Stomach (tissue), 8 donors: ENCODE measurements at regions not wholly inside any gene's neighbourhood (a gene's known extent, or its start where the extent isn't known, plus 50 kb on each side); places are given as distances from the start of the nearest gene placed in this dataset.

ENCODE experiments used
- DNase-seq, 2 donors: peaks; one replicate each; pipeline versions ENCODE4 v3.0.0 to v3.0.0-alpha.2; 2013 to 2019
- H3K27ac ChIP-seq, 5 donors: fragments of 200-600 bp in 4 of 5; sonication (generic) in 4 of 5; one replicate each; pipeline ENCODE4 v1.5.1; 2013 to 2019; ENCODE audit warnings: mild to moderate bottlenecking in 1 of 5, moderate library complexity in 1 of 5
- H3K27me3 ChIP-seq, 3 donors: fragments of 200-600 bp; sonication (generic); one replicate each; pipeline ENCODE4 v1.5.1; 2017 to 2019; ENCODE audit warnings: mixed run types in 1 of 3
- H3K36me3 ChIP-seq, 4 donors: fragments of 200-600 bp; sonication (generic); 1 replicate in 3 of 4; 2 replicates in 1 of 4; pipeline ENCODE4 v1.5.1; 2016 to 2019
- H3K4me1 ChIP-seq, 4 donors: fragments of 200-600 bp; sonication (generic); one replicate each; pipeline ENCODE4 v1.5.1; 2016 to 2019
- H3K4me3 ChIP-seq, 4 donors: fragments of 200-600 bp; sonication (generic) in 3 of 4; one replicate each; pipeline ENCODE4 v1.5.1; 2016 to 2019; ENCODE audit warnings: mild to moderate bottlenecking in 1 of 4
- H3K9me3 ChIP-seq, 4 donors: fragments of 200-600 bp; sonication (generic); one replicate each; pipeline ENCODE4 v1.5.1; 2016 to 2019
- EP300 ChIP-seq: sonication (generic); formaldehyde crosslinking; IDR thresholded peaks from one replicate; pipeline ENCODE4 v1.6.1; 2017; ENCODE audit warnings: antibody characterized with exemption
- POLR2A ChIP-seq, 4 donors: fragments of 450-650 bp; IDR thresholded peaks; one replicate each; pipeline ENCODE4 v1.6.1; 2016; ENCODE audit warnings: antibody characterized with exemption in 4 of 4, control low read depth in 2 of 4, mild to moderate bottlenecking in 1 of 4, moderate library complexity in 1 of 4
- POLR2AphosphoS5 ChIP-seq, 3 donors: sonication (generic); formaldehyde crosslinking; IDR thresholded peaks; one replicate each; pipeline ENCODE4 v1.6.1; 2016; ENCODE audit warnings: antibody characterized with exemption in 3 of 3
- WGBS, 5 donors: extraction: QIAGEN DNeasy Blood & Tissue Kit in 3 of 5; methylation state at CpG; one replicate each; pipeline versions ENCODE4 v1.1.5 to v1.1.7; 2013 to 2018; 5-methylcytosine and 5-hydroxymethylcytosine counted together
- intact Hi-C: fragments of 100-400 bp; cut with DNase I; formaldehyde crosslinking; loops from one replicate; pipeline ENCODE4 v1.15.1; 2023; ENCODE audit warnings: low total_unique reads
- TF ChIP-seq, protein P1 (sequence below), 7 experiments: fragments of 450-650 bp in 4 of 7; fragments of 200-600 bp in 3 of 7; sonication (generic) in 3 of 7; IDR thresholded peaks; one replicate each; pipeline ENCODE4 v1.5.1; 2016 to 2019; ENCODE audit warnings: antibody characterized with exemption in 7 of 7, control low read depth in 2 of 7, mild to moderate bottlenecking in 1 of 7
- donor health status: healthy with polysubstance abuse.
- donor health status: Bipolar disorder and iron deficiency.
- donor health status: healthy.

DNA sequence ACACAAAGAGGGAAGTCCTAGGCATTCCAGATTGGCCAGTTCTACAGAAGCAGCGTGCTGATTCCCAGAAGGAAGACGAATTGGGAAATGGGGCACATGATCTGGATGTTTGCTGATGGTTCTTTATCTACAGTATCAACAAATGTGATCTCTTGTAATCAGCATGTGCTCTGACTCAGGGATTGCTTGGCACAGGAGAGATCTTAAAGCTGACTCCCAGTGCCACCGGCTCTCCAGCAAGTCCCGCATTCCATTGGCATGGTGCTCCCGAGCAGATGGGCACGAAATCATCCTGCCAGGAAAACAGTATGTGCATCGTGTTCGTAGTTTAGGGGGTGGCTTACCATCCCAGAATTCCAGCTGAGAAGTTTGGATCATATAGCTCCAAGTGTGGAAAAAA lies 259.9 kb upstream of the NR2F2 start:
- Histone ChIP-seq H3K4me3 (no peak overlapping the region), H3K27me3 (no peaks in the 10 kb centered on the region), H3K36me3 (no peaks in the 10 kb centered on the region), H3K27ac (peak overlapping the region in 1 of 5 donors; percentile 62), H3K4me1 (peaks cover 0 to 16% (median 14%) of the 10 kb centered on the region in 4 donors), H3K9me3 (no peaks in the 10 kb centered on the region)
- TF ChIP-seq, protein P1, sequence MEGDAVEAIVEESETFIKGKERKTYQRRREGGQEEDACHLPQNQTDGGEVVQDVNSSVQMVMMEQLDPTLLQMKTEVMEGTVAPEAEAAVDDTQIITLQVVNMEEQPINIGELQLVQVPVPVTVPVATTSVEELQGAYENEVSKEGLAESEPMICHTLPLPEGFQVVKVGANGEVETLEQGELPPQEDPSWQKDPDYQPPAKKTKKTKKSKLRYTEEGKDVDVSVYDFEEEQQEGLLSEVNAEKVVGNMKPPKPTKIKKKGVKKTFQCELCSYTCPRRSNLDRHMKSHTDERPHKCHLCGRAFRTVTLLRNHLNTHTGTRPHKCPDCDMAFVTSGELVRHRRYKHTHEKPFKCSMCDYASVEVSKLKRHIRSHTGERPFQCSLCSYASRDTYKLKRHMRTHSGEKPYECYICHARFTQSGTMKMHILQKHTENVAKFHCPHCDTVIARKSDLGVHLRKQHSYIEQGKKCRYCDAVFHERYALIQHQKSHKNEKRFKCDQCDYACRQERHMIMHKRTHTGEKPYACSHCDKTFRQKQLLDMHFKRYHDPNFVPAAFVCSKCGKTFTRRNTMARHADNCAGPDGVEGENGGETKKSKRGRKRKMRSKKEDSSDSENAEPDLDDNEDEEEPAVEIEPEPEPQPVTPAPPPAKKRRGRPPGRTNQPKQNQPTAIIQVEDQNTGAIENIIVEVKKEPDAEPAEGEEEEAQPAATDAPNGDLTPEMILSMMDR (IDR thresholded peaks at IDR 0.05) = no peak
- peak in 2 of 3 donors; percentile 58 to 70 for TF ChIP-seq POLR2AphosphoS5 (IDR thresholded peaks at IDR 0.05)
- TF ChIP-seq POLR2A (IDR thresholded peaks at IDR 0.05) = no peak
- intact Hi-C loops = no loop called here
- WGBS, 5 donors = 64 to 72% (median 67%) methylated on average over 8 of the region's 8 CpGs
- no peak for DNase-seq

DNA sequence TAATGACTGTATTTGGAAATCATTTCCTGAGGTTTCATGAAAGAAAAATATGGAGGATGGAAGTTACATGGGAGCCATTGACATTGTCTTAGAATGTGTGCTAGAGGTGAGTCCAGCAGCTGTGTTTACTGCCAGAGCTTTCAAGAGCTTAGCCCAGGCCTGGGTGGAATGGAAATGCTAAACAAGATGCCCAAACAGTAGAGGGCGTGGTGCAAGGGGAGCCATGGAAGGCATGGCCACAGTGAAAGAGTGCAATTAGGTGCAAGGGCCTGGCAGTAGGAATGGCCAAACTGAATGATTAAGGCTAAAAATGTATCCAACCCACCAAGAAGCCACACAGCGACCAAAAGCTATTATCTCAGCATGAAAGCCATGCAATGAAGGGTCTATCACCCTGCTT lies 257.7 kb upstream of the NR2F2 start:
- intact Hi-C loops = no loop called here
- Histone ChIP-seq H3K4me3 (no peak overlapping the region), H3K27me3 (no peaks in the 10 kb centered on the region), H3K27ac (no peak overlapping the region), H3K36me3 (no peaks in the 10 kb centered on the region), H3K4me1 (peaks cover 0 to 14% (median 6%) of the 10 kb centered on the region in 4 donors), H3K9me3 (no peaks in the 10 kb centered on the region)
- no peak for TF ChIP-seq EP300
- no peak for TF ChIP-seq POLR2A (IDR thresholded peaks at IDR 0.05)
- no peak for TF ChIP-seq POLR2AphosphoS5 (IDR thresholded peaks at IDR 0.05)
- TF ChIP-seq, protein P1 (IDR thresholded peaks at IDR 0.05) = no peak
- WGBS, 5 donors = 85 to 93% (median 88%) methylated on average over 2 of the region's 2 CpGs
- no peak for DNase-seq

- TF ChIP-seq, protein P1 (IDR thresholded peaks at IDR 0.05) = no peak
- TF ChIP-seq POLR2AphosphoS5 (IDR thresholded peaks at IDR 0.05) (no peak), EP300 (no peak), POLR2A (IDR thresholded peaks at IDR 0.05) (no peak)
- DNase-seq = no peak
- no peaks in the 10 kb centered on the region for H3K9me3 ChIP-seq
- no peak overlapping the region for H3K4me3 ChIP-seq
- no peaks in the 10 kb centered on the region for H3K27me3 ChIP-seq
- WGBS, 5 donors = 91 to 98% (median 94%) methylated on average over 4 of the region's 4 CpGs
- H3K27ac ChIP-seq = no peak overlapping the region
- H3K36me3 ChIP-seq = no peaks in the 10 kb centered on the region
- peaks cover 0 to 9% (median 6%) of the 10 kb centered on the region in 4 donors for H3K4me1 ChIP-seq
- intact Hi-C loops = no loop called here
Observed at GRCh38 chr15:96073908-96074307, 256.6 kb upstream of the NR2F2 start.

DNA sequence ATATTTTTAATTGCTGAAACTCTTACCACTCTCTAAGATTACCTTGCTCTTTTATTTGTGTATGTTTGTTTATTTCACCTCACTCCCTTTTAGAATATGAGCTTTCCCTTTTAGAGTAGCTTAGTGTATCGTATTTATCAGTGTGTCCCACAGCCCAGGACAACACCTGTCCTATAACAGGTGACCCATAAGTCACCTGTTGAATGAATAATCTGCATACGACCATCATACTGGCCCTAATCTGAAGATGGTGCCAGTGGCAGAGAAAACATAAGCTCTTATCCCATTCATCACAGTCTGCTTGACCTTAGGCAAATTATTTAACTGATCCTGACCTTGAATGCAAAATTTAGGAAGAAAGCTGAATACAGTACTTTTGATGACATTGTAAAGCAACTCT lies 254.6 kb upstream of the NR2F2 start:
- Histone ChIP-seq H3K9me3 (no peaks in the 10 kb centered on the region), H3K27me3 (no peaks in the 10 kb centered on the region), H3K4me3 (no peak overlapping the region), H3K4me1 (no peaks in the 10 kb centered on the region), H3K27ac (no peak overlapping the region), H3K36me3 (no peaks in the 10 kb centered on the region)
- TF ChIP-seq EP300 (no peak), POLR2AphosphoS5 (IDR thresholded peaks at IDR 0.05) (no peak), POLR2A (IDR thresholded peaks at IDR 0.05) (no peak)
- TF ChIP-seq, protein P1 (IDR thresholded peaks at IDR 0.05) = no peak
- intact Hi-C loops = no loop called here
- DNase-seq = no peak
- WGBS, 5 donors = 66 to 83% (median 72%) methylated on average over 2 of the region's 2 CpGs
